Occipital lobe (tissue), 1 donor: ENCODE measurements at regions not wholly inside any gene's neighbourhood (a gene's known extent, or its start where the extent isn't known, plus 50 kb on each side); places are given as distances from the start of the nearest gene placed in this dataset.
"Not testable (repeated sequence)": the region's sequence is repeated elsewhere in the genome, so short reads cannot be mapped to it uniquely, and the experiment has no call there.

Experiments used
- DNase-seq: peaks from one replicate; lab custom pipeline; 2025; lab: John Stamatoyannopoulos, UW

DNA sequence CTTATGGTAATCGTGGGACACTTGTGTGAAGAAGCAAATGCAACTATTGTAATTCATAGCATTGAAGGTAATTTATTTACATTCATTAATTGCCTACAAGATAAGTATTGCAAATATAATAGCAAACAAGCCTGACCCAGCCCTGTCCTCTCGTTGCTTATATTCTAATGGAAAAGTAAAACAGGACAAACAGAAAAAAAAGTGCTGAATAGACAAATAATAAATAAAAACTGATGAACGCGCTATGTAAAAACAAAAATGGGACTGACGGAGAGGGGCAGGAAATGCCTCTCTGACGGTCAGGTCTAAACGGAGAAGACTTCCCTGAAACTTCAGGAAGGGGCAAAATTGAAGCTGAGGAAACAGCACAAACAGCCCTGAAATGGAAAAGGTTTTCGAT, 284.9 kb upstream of the FRG1 start:
- DNase-seq = not testable (repeated sequence)

DNA sequence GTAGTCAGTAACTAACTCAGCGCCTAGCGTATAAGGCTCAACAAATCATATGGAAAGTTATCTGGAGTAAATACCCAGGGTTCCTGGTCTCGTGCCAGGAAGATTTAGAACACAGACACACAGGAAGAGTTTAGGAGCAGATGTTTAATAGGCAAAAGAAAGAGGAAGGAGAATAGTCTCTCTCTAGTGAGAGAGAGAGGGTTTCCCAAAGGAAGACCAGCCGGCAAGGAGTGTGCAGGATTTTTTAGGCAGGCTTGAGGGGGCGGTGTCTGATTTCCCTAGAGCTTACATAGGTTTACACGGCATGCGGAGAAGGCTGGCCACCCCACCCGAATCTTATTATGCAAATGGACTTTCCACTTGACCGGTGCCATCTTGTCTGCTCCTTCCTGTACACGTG, 284.0 kb upstream of the FRG1 start:
- no peak for DNase-seq

DNA sequence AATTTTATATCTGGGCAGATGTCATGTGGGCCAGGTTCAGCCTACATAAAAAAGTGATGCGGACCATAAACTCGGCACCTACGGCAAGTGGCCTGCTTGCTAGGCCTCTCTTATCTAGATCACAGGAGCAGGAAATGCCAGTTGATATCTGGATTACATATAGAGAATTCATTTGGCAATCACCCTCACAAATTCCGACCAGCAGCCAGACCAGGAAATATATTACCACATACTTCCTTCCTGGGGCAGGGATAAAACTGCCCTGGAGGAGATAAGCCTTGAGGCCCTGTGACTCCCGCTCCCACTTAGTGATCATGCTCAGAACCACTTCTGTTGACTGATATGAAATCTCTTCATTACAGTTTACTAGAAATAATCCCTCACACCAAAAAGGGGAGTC, 282.4 kb upstream of the FRG1 start:
- DNase-seq = not testable (repeated sequence)

DNA sequence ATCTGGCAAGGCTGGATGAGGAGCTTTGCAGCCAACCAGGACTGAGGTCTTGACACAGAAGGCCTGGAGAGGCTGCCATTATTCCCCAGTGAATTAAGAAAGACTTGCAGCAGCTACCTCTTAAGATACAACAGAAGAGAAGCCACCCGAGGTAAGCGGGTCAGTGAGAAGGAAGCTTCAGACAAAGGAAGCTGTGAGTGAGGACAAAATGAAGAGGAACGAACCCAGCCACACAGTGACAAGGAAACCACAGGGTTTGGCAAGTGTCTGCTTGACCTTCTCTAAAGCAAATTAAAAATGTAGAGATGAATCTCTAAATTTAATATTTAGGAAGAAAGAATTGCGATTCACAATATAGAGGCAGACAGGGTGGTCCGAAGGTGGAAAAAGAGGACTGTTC, 281.8 kb upstream of the FRG1 start:
- not testable (repeated sequence) for DNase-seq

DNA sequence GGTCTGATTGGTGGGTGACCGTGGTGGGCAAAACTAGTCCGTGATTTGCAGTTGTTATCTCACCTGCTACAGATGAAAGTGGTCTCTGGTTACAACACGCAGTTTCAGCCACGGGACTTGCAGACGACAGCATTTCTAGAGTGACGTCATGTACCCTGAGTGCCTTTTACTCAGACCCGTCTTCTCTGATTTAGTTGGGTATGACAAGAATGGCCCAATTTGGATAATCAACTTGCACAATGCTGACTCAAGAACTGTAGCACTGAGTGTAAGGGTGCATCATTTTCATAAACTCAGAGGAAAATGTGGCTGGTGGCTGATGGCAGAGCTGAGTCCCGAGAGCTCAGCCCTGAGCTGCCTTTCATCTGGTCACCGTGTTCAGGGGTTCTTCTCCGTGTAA, 281.4 kb upstream of the FRG1 start:
- no peak for DNase-seq

DNA sequence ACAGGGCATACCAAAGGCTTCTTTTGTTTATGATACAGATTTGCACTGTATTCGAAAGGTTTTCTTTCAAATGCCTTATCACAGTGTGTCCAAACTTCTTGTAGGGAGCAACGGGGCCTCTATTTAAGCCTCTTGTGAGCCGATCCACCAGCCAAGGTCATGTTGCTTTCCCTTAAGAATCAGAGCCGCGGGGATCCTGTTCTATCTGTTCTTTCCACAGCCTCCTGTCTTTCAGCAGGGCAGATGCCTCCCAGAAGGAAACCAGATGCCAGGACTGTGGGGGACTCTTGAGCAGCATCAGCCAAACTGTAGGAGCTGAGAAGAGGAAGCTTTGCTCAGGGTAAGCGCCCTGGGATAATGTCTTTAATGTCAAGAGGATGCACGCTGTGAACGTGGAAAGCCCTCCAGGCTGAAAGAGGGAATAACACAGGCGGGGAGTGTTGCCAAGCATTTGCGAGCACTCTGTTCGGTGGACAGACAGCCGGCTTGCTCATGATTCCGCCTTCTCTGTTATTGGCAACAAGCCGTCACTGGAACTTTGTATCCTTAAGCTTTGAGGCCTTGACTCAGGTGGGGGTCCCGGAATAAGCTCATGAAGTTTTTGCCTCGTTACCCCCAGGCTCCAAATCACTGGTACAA, 279.8 kb upstream of the FRG1 start:
- DNase-seq = no peak

DNA sequence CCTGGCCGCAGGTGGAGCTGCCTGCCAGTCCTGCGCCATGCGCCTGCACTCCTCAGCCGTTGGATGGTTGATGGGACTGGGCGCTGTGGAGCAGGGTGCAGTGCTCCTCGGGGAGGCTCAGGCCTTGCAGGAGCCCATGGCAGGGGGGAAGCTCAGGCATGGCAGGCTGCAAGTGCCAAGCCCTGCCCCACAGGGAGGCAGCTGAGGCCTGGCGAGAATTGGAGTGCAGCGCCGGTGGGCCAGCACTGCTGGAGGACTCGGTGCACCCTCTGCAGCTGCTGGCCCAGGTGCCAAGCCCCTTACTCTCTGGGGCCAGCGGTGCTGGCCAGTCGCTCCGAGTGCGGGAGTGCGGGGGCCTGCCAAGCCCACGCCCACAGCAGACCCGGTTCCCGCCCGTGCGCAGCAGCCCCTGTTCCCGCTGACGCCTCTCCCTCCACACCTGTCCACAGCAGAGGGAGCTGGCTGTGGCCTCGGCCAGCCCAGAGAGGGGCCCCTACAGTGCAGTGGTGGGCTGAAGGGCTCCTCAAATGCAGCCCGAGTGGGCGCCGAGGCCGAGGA, 275.9 kb upstream of the FRG1 start:
- no peak for DNase-seq

DNA sequence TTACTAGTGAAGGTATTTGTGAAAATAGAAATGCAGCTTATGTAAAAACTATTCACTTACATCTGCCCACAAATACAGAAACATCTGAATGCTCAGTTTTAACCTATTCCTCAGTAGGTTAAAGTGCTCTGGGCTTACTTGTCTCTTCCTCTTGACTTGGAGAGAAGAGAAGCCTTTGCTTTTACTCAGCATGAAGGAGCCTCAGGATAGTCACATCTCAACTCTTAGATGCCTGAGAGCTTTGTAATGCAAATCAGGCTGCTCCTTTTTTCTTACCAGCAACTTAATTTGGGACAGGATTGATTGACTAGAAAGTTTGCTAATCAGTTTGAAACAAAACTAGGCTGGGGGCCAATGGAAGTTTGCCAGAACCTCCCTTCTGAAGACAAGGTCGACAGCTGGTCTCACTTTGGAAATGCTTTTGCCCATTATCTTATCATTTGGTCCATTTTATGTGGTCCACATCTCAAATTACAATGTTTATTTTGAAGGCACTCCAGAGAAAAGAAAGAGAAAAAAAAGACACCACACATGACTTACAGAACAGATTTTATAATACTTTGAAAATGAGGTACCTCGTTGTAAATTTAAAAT, 274.9 kb upstream of the FRG1 start:
- not testable (repeated sequence) for DNase-seq

DNA sequence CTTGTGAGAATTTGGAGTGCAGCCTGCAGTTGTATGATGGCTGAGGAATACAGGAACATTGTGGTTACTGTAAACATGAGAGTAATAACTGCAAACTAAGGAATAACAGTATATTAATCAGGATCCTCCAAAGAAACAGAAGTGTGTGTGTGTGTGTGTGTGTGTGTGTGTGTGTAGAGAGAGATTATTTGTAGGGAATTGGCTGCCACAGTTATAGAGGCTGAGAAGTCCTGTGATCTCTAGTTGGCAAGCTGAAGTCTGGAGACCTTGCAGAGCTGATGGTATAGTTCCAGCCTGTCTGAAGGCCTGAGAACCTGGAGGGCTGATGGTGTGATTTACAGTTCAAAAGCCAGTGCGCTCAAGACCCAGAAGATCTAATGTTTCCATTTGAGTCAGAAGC, 273.3 kb upstream of the FRG1 start:
- DNase-seq = not testable (repeated sequence)

DNA sequence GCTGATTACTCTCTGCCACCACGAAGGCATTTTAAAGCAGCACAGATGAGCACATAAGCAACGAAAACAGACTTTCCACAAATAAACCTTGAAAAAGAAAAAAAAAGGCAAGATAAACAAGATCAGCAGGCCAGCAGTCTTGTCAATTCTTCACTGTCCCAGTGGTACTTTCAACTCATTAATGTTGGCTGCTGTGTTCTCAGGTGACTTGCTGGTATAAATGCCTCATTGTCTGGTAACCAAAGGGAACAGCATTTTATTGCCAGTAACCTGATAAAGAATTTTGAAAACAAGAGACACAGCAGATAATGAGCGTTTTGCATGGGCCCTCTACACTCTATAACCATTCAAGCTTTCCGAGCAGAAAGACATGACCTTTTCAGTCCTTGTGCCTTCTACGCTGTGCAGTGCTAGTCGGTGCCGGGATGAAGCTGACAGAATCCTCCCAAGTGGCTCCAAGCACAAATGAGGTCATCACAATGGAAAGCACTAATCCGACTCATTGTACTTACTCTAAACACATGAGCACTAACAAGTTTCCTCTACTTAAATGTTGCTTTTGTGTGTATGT, 242.9 kb upstream of the FRG1 start:
- DNase-seq = not testable (repeated sequence)

DNA sequence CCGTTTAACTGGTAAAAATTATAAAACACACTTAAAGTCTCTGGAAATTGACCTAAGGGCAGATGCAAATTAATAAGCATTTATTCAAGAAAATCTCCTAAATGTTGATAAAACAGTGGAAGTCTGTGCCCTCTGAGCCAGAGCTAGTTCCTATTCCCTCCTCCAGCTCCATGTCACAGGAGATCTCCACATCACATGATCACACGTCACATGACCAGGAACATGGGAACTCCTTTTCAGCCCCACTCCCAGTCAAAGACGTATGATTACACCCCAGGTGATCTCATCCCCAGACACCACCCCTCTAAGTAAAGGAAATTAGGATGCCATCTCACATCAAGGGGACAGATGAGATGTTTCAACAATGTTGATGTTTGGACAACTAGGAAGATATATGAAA, 237.7 kb upstream of the FRG1 start:
- DNase-seq = not testable (repeated sequence)

DNA sequence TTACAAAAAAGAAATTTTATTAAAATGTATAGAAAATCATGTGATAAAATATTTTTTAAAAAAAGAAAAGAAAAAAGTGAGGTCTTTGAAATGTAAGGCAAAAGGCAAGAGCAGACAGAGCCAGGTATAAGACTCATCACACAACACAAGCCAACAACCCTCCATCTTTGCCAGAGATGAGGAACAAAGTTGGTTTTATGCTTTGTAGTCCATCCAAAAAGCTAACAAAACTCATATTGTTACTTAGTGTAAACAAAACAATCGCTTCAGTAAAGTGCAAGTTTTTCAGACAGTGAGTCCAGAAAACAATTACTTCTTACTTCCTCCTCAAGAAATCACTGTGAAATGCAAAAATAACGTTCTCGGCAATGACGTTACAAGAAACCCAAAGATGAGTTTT, 233.9 kb upstream of the FRG1 start:
- not testable (repeated sequence) for DNase-seq

DNA sequence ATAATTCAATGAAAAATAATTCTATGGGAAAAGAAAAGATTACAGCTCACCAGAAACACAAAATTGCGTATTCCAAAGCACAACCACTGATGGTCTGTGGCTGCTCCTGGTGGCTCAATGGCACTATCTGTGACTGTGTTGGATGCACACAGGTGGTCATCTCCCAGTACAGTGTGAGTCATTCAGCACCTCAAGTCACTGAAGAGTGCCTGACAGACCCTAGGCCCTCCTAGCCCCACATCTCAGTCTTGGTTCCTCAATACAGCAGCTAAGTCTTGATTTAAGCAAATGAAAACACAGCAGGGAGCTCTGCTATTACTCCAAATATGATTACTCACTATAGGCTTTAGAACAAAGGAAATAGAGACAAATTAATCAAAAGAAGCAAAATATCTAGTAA, 233.4 kb upstream of the FRG1 start:
- not testable (repeated sequence) for DNase-seq

DNA sequence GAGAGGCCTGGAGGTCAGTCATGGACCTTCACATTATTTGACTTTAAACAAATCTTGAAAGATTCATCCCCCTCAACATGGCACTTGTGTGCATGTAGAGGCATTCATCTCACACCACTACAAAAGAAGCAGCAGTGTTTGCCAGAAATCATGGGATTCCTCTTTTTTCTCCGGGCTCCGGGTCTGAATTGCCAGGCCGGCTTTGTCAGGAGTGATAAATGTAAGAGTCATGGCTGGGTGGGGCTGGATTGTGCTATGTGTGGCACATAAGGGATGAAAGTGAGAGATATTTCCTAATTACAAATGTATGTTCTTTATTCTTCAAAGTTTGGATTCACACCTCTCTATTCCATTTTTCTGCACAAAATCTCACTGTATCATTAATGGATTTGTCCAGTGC, 228.7 kb upstream of the FRG1 start:
- DNase-seq = not testable (repeated sequence)

DNA sequence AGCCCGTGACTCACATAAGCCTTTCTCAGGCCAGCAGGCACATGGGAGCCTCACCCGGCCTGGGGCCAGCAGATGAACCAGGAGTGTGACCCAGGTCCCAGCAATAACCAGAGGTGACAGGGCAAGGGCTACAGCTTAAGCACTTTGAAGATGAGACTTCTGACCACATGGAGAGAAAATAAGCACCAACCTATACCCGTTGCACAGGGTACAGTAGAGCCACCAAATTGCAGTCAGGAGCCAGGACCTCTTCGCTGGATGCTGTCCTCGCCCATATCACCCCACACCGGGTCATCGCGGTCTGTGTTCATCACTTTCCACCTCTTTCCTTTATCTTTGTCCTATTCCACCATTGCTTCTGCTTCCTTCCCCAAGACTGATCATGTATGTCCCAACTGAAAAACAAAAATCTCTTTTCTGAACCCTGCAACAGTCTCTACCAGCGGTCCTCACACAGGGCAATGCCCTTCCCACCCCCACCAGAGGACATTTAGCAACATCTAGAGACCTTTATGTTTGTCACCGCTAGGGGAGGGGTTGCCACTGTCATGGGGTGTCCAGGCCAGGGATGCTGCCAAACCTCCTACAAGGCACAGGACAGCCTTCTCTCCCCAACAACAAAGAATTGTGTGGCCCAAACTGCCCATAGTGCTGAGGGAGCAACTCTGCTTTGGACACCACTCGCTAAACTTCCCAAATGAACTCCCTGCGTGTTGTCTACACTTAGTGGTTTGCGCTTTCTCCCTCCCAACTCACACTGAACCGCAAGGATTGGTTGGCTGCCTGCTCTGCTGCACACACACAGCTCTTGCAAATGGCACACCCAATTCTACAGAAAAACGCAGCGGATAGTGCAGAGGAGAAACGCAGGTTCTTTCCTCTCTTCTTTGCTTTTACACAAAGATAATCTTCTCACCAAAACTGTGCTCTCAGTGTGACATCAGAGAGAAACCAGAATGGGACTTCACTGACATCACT, 219.4 kb upstream of the FRG1 start:
- DNase-seq = not testable (repeated sequence)

DNA sequence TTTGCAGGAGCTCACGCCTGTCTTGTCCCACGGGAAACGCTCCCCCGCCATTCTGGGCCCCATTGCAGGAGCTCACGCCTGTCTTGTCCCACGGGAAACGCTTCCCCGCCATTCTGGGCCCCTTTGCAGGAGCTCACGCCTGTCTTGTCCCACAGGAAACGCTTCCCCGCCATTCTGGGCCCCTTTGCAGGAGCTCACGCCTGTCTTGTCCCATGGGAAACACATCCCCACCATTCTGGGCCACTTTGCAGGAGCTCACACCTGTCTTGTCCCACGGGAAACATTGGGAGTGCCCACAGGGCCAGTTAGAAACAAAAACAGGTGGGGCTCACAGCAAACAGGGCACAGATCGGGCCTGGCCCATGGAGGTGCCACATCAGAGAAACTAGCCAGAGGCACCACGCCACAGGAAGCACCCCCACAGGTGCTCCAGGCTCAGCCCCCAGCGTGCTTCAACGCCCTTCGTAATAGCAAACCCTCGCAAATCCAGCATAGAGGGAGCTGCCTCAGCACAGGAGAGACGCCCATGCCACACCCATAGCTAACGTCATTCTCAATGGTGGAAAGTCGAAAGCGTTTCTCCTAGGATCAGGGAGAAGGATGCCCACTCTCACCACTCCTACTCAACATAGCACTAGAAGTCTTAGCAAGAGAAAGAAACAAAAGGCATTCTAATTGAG, 218.2 kb upstream of the FRG1 start:
- not testable (repeated sequence) for DNase-seq

DNA sequence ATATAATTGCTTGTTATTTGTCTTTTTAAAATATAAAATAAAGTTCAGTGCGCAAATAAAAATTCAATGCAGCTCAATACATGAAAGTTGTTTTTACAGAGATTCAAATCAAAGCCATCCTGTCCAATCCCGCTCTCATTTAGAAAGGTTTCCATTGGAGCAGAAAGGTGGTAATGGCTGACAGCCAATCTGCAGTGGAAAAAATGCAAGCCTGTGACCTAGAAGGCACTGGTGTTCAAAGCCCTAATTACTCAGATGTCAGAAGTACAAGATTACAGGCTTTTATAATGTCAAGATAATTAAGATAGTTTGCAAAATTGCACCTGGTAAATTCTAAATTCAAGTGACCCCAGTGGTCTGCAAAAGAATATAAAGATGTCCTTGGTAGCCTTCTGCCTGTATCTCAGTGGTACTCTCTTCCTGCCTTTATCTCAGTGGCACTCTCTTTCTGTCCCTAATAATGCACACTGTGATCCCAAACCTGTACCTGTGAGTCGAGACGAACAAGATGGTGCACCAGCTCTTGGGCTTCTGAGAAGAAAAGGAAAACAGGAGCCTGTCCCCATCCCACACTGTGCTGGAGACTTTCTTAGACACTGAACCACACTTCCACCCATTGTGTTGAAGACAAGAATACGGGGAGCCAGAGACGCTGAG, 212.6 kb upstream of the FRG1 start:
- not testable (repeated sequence) for DNase-seq

DNA sequence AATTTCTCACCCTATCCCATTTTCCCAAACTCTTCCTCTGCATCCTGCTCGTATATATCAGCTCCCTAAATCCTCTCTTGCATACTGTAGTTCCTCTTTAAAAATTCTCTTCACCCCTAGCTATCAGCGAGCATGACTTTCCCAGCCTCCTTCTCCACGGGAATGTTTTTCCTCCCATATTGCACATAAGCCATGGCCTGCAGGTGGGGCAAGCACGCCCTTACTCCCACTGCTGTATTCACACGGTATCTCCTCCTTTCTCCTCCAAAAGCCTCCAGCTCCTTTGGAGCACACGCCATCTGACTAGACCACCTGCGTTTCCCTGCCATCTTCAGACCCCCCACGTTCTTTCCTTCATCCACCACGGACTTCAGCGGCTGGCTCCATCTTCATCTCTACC, 208.7 kb upstream of the FRG1 start:
- DNase-seq = not testable (repeated sequence)

DNA sequence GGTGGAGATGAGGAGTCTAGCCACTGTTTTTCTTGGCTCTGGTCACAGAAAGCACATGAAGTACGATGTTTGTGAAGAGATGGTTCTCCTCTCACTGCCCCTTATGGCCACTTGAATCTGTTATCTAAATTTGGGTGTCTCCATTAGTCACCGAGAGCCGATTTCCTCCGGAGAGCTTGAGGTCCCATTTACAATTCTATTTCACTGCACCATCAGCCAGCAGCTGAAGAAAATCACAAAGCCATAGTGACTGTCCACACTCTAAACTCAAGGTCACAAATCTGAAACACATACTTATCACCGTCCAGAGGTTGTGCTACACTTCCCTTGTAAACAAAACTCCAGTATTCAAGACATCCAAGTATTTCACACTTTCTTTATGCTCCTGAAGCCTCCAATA, 207.2 kb upstream of the FRG1 start:
- DNase-seq = not testable (repeated sequence)

DNA sequence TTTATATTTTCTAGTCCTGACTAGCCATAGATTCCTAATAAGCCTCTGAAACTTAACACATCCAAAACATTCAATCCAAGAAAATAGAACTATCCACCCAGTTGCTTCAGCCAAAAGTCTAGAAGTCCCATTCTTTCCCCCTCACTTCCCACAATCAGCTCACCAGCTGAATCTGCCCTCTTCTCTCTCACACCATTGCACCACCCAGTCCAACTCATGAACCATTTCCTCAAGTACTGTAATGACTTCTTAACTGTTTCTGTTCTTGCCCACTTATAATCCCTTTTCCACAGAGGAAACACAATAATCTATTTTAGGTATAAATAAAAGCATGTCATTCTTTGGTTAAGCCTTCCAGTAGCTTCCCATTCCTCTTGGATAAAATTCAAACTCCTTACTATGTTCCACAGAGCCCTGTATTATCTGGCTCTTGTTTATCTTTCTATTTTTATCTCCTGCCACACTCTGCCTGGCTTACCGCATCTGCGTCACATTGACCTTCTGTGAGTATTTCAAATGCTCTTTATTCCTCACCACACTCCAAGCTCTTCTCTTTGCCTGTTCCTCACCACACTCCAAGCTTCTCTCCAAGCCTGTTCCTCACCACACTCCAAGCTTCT, 205.9 kb upstream of the FRG1 start:
- not testable (repeated sequence) for DNase-seq
